Right cardiac atrium (tissue), 5 donors: ENCODE measurements at regions not wholly inside any gene's neighbourhood (a gene's known extent, or its start where the extent isn't known, plus 50 kb on each side); places are given as distances from the start of the nearest gene placed in this dataset.
A peak's percentile ranks its signal among the peaks of the same experiment; 100 is the strongest.
"Not testable (repeated sequence)": the region's sequence is repeated elsewhere in the genome, so short reads cannot be mapped to it uniquely, and the experiment has no call there.

Experiments
- ATAC-seq, 2 donors: fragments of 200-7000 bp; cut with Tn5 transposase; one replicate each; pipeline versions ENCODE4 v1.8.0 to v1.9.1; 2020; ENCODE audit warnings: moderate library complexity in 2 of 2, mild to moderate bottlenecking in 1 of 2
- DNase-seq, 3 donors: peaks; one replicate each; pipeline ENCODE4 v3.0.0-alpha.2; 2020
- H3K27ac ChIP-seq: one replicate; pipeline ENCODE4 v1.5.1; 2013; ENCODE audit warnings: mild to moderate bottlenecking, low read length, control low read depth, moderate library complexity
- H3K27me3 ChIP-seq: one replicate; pipeline ENCODE4 v1.6.1; 2013; ENCODE audit not compliant: control insufficient read depth, insufficient read depth
- H3K4me1 ChIP-seq: one replicate; pipeline ENCODE4 v1.6.1; 2013; ENCODE audit warnings: low read length; ENCODE audit not compliant: control insufficient read depth, insufficient read depth
- H3K4me3 ChIP-seq: one replicate; pipeline ENCODE4 v1.5.1; 2013; ENCODE audit warnings: low read length, control low read depth
- H3K9me3 ChIP-seq: one replicate; pipeline ENCODE4 v1.6.1; 2013; ENCODE audit warnings: low read length; ENCODE audit not compliant: control insufficient read depth
- WGBS: extraction: QIAGEN DNeasy Blood & Tissue Kit; methylation state at CpG from one replicate; pipeline ENCODE4 v1.1.7; 2013; 5-methylcytosine and 5-hydroxymethylcytosine counted together
- intact Hi-C, 4 donors: fragments of 100-400 bp; cut with DNase I; formaldehyde crosslinking; loops; one replicate each; pipeline versions ENCODE4 v1.11.0 to v1.14.0; 2022 to 2023
- donor health status: healthy with polysubstance abuse.
- donor health status: DM: no; HTN: yes; CAD: no.
- donor health status: DM: no; HTN: no; CAD: no.
- donor health status: DM: no; HTN: yes; CAD: no; lungs with severe emphysema.
- donor health status: DM: yes; HTN: yes; CAD: no.

- 58% methylated on average over 18 of the region's 18 CpGs for WGBS
- H3K27me3 ChIP-seq, ATAC-seq, H3K4me3 ChIP-seq, intact Hi-C loops, H3K9me3 ChIP-seq, DNase-seq, H3K4me1 ChIP-seq, H3K27ac ChIP-seq: not testable (repeated sequence)
Measured at GRCh38 chr1:25007390-25008191, 77.5 kb upstream of the RUNX3 start.

GRCh38 chr1:25006770-25007169 is 76.7 kb upstream of the RUNX3 start:
- DNase-seq = no peak
- WGBS = 15% methylated on average over 12 of the region's 12 CpGs
- no peaks in the 10 kb centered on the region for H3K27me3 ChIP-seq

GRCh38 chr1:25004355-25004754 is 74.3 kb upstream of the RUNX3 start:
- no peaks in the 10 kb centered on the region for H3K4me1 ChIP-seq
- DNase-seq (peak in 1 of 3 donors; percentile 8), ATAC-seq (no peak)
- H3K4me3 ChIP-seq = no peak overlapping the region
- H3K9me3 ChIP-seq = no peaks in the 10 kb centered on the region
- intact Hi-C loops = no loop called here
- H3K27me3 ChIP-seq = no peaks in the 10 kb centered on the region
- WGBS = 78% methylated on average over 2 of the region's 2 CpGs
- no peak overlapping the region for H3K27ac ChIP-seq

More at GRCh38 chr1:25006770-25007169, 76.7 kb upstream of the RUNX3 start:
- Histone ChIP-seq H3K9me3 (no peaks in the 10 kb centered on the region), H3K4me1 (no peaks in the 10 kb centered on the region), H3K4me3 (no peak overlapping the region), H3K27ac (no peak overlapping the region)
- intact Hi-C loops = no loop called here
- ATAC-seq = no peak

GRCh38 chr1:25003457-25004190 is 73.5 kb upstream of the RUNX3 start:
- Histone ChIP-seq H3K27me3 (no peaks in the 10 kb centered on the region), H3K4me3 (no peak overlapping the region), H3K4me1 (no peaks in the 10 kb centered on the region), H3K9me3 (no peaks in the 10 kb centered on the region), H3K27ac (no peak overlapping the region)
- ATAC-seq = no peak
- WGBS = 81% methylated on average over 7 of the region's 7 CpGs
- intact Hi-C loops = no loop called here
- no peak for DNase-seq

- H3K27ac ChIP-seq = no peak overlapping the region
- no peak for ATAC-seq
- no peak for DNase-seq
- 92% methylated on average over 7 of the region's 7 CpGs for WGBS
- no peaks in the 10 kb centered on the region for H3K27me3 ChIP-seq
- H3K4me1 ChIP-seq = no peaks in the 10 kb centered on the region
- intact Hi-C loops = no loop called here
- no peaks in the 10 kb centered on the region for H3K9me3 ChIP-seq
- H3K4me3 ChIP-seq = no peak overlapping the region
Measured at GRCh38 chr1:25003000-25003399, 72.9 kb upstream of the RUNX3 start.

- ATAC-seq (no peak), DNase-seq (peak in 1 of 3 donors; percentile 4)
- H3K4me1 ChIP-seq = no peaks in the 10 kb centered on the region
- H3K27ac ChIP-seq = no peak overlapping the region
- 81% methylated on average over 17 of the region's 17 CpGs for WGBS
- no peak overlapping the region for H3K4me3 ChIP-seq
- H3K9me3 ChIP-seq = no peaks in the 10 kb centered on the region
- no peaks in the 10 kb centered on the region for H3K27me3 ChIP-seq
- intact Hi-C loops = no loop called here
Measured at GRCh38 chr1:25001125-25001915, 71.2 kb upstream of the RUNX3 start.

GRCh38 chr1:24999906-25000305 is 69.8 kb upstream of the RUNX3 start:
- H3K9me3 ChIP-seq = no peaks in the 10 kb centered on the region
- H3K4me1 ChIP-seq = no peaks in the 10 kb centered on the region
- 92% methylated on average over 4 of the region's 4 CpGs for WGBS
- no peak overlapping the region for H3K27ac ChIP-seq
- H3K27me3 ChIP-seq = no peaks in the 10 kb centered on the region
- DNase-seq = peak in 1 of 3 donors; percentile 3
- no peak overlapping the region for H3K4me3 ChIP-seq
- ATAC-seq = no peak
- intact Hi-C loops = no loop called here

GRCh38 chr1:24999426-24999825 is 69.3 kb upstream of the RUNX3 start:
- ATAC-seq = no peak
- Histone ChIP-seq H3K4me3 (no peak overlapping the region), H3K9me3 (no peaks in the 10 kb centered on the region), H3K4me1 (no peaks in the 10 kb centered on the region), H3K27me3 (no peaks in the 10 kb centered on the region), H3K27ac (no peak overlapping the region)
- WGBS = 80% methylated on average over 10 of the region's 10 CpGs
- no peak for DNase-seq
- intact Hi-C loops = no loop called here

- Histone ChIP-seq H3K27me3 (no peaks in the 10 kb centered on the region), H3K4me1 (no peaks in the 10 kb centered on the region), H3K27ac (no peak overlapping the region), H3K9me3 (no peaks in the 10 kb centered on the region), H3K4me3 (no peak overlapping the region)
- ATAC-seq (no peak), DNase-seq (no peak)
- WGBS = 89% methylated on average over 12 of the region's 12 CpGs
- intact Hi-C loops = no loop called here
Measured at GRCh38 chr1:24998563-24999245, 68.6 kb upstream of the RUNX3 start.

GRCh38 chr1:24996983-24997893 is 67.2 kb upstream of the RUNX3 start:
- Histone ChIP-seq H3K4me1 (no peaks in the 10 kb centered on the region), H3K4me3 (no peak overlapping the region), H3K27ac (no peak overlapping the region), H3K9me3 (no peaks in the 10 kb centered on the region), H3K27me3 (no peaks in the 10 kb centered on the region)
- DNase-seq (no peak), ATAC-seq (no peak)
- 85% methylated on average over 14 of the region's 14 CpGs for WGBS
- intact Hi-C loops = no loop called here
